NCI-H446 (cell line): ENCODE measurements at regions not wholly inside any gene's neighbourhood (a gene's known extent, or its start where the extent isn't known, plus 50 kb on each side); places are given as distances from the start of the nearest gene placed in this dataset.
A peak's percentile ranks its signal among the peaks of the same experiment; 100 is the strongest.

Source experiments
- DNase-seq, 2 experiments: peaks; one replicate each; lab custom pipeline; 2025; lab: John Stamatoyannopoulos, UW

GRCh38 chr6:1551249-1551648 is 58.5 kb upstream of the FOXC1 start:
- no peak for DNase-seq

- peak in 1 of 2 experiments; percentile 23 for DNase-seq
Measured at GRCh38 chr6:1552296-1552761, 57.4 kb upstream of the FOXC1 start.

GRCh38 chr6:1553562-1554083 is 56.1 kb upstream of the FOXC1 start:
- no peak for DNase-seq

GRCh38 chr6:1554141-1554475 is 55.6 kb upstream of the FOXC1 start:
- no peak for DNase-seq

- DNase-seq: peak; percentile 26 to 68
Measured at GRCh38 chr6:1554476-1555310, 55.0 kb upstream of the FOXC1 start.

GRCh38 chr6:1558388-1558787 is 51.3 kb upstream of the FOXC1 start:
- no peak for DNase-seq
